ENCODE measurements at regions not wholly inside any gene's neighbourhood (a gene's known extent, or its start where the extent isn't known, plus 50 kb on each side); places are given as distances from the start of the nearest gene placed in this dataset.

GRCh38 chr5:3322642-3323041, 273.0 kb upstream of the IRX1 start (continued):
- TF ChIP-seq PKNOX1 (IDR thresholded peaks at IDR 0.05) = no peak
- no peak for TF ChIP-seq CREB1 (IDR thresholded peaks at IDR 0.05; ENCODE audit: low read depth)
- no peak for TF ChIP-seq ESRRA (IDR thresholded peaks at IDR 0.05; ENCODE audit: low read length)
- TF ChIP-seq EP300 (IDR thresholded peaks at IDR 0.05; ENCODE audit: borderline replicate concordance in 1 of 2, control insufficient read depth in 1 of 2, low read depth in 2 of 2, low read length in 2 of 2) = no peak

GRCh38 chr5:3321923-3322322, 273.7 kb upstream of the IRX1 start:
- RAD21 ChIA-PET (ENCODE audit: unreplicated experiment) = no interaction called here
- FAIRE-seq = no peak
- Histone ChIP-seq H3K4me2 (ENCODE audit: control insufficient read depth, insufficient read depth) (no peak overlapping the region), H3K4me3 (no peak overlapping the region), H3K9me3 (replicated peaks; ENCODE audit: control insufficient read depth, insufficient read depth, low read length) (no peaks in the 10 kb centered on the region; the same call in 2 of the 3 replicates), H3K27ac (ENCODE audit: control insufficient read depth, insufficient read depth) (no peak overlapping the region), H3K27me3 (replicated peaks in 1 of 2; ENCODE audit: control insufficient read depth in 2 of 2, insufficient read depth in 2 of 2, low read length in 1 of 2) (no peaks in the 10 kb centered on the region), H3K36me3 (ENCODE audit: control insufficient read depth in 2 of 2, insufficient read depth in 2 of 2, low read length in 1 of 2) (no peaks in the 10 kb centered on the region), H4K20me1 (ENCODE audit: control insufficient read depth, insufficient read depth) (no peaks in the 10 kb centered on the region), H3K9ac (ENCODE audit: control insufficient read depth, insufficient read depth, low read length) (no peak overlapping the region), H2AFZ (ENCODE audit: control insufficient read depth, low read depth, low read length) (no peak overlapping the region), H3K79me2 (ENCODE audit: control insufficient read depth, insufficient read depth, low read length) (no peaks in the 10 kb centered on the region), H3K4me1 (ENCODE audit: control insufficient read depth, insufficient read depth, low read length) (no peaks in the 10 kb centered on the region)
- CTCF ChIA-PET = no interaction called here
- WGBS (ENCODE audit: insufficient coverage, insufficient replicate concordance, low lambda C conversion rate, missing lambda C conversion rate) = 55% methylated on average over 10 of the region's 10 CpGs
- no peak for TF ChIP-seq ZBTB4 (CRISPR knock-in tag; IDR thresholded peaks at IDR 0.05)
- ATAC-seq = no peak
- intact Hi-C loops (cut with micrococcal nuclease; ENCODE audit: unreplicated experiment) (no loop called here), in situ Hi-C loops (cut with MboI) (no loop called here)
- SMC1A ChIA-PET (ENCODE audit: uncharacterized antibody, unreplicated experiment) = no interaction called here
- BruUV-seq (replicated peaks) = no TSS peak
- DNase-seq (ENCODE audit: low read depth, low spot score) = no peak
- POLR2A ChIA-PET = no interaction called here
